ENCODE measurements at regions not wholly inside any gene's neighbourhood (a gene's known extent, or its start where the extent isn't known, plus 50 kb on each side); places are given as distances from the start of the nearest gene placed in this dataset.

GRCh38 chr7:22962775-22963350 lies 51.1 kb downstream of the HYCC1 start:
- in situ Hi-C loops (cut with HindIII; ENCODE audit: low pct_unique_long_range_greater_than_20kb, low sequenced_read_pairs): no loop called here
- no peak for TF ChIP-seq JUND (IDR thresholded peaks at IDR 0.05; ENCODE audit: low read depth)
- DNase-seq (ENCODE audit: low read depth in 1 of 2, low spot score in 1 of 2): no peak

- no peak for DNase-seq (ENCODE audit: low read depth in 1 of 2, low spot score in 1 of 2)
- in situ Hi-C loops (cut with HindIII; ENCODE audit: low pct_unique_long_range_greater_than_20kb, low sequenced_read_pairs): no loop called here
- no peak for TF ChIP-seq JUND (IDR thresholded peaks at IDR 0.05; ENCODE audit: low read depth)
Measured at GRCh38 chr7:22958742-22959141, 55.2 kb downstream of the HYCC1 start.

- DNase-seq (ENCODE audit: low read depth in 1 of 2, low spot score in 1 of 2): no peak
- no peak for TF ChIP-seq JUND (IDR thresholded peaks at IDR 0.05; ENCODE audit: low read depth)
- in situ Hi-C loops (cut with HindIII; ENCODE audit: low pct_unique_long_range_greater_than_20kb, low sequenced_read_pairs): no loop called here
Measured at GRCh38 chr7:22954251-22954650, 59.7 kb downstream of the HYCC1 start.

GRCh38 chr7:22952306-22953015 lies 61.5 kb downstream of the HYCC1 start:
- no peak for TF ChIP-seq JUND (IDR thresholded peaks at IDR 0.05; ENCODE audit: low read depth)
- in situ Hi-C loops (cut with HindIII; ENCODE audit: low pct_unique_long_range_greater_than_20kb, low sequenced_read_pairs): no loop called here
- DNase-seq (ENCODE audit: low read depth in 1 of 2, low spot score in 1 of 2): no peak

- DNase-seq (ENCODE audit: low read depth in 1 of 2, low spot score in 1 of 2): no peak
- TF ChIP-seq JUND (IDR thresholded peaks at IDR 0.05; ENCODE audit: low read depth): no peak
- in situ Hi-C loops (cut with HindIII; ENCODE audit: low pct_unique_long_range_greater_than_20kb, low sequenced_read_pairs): no loop called here
Measured at GRCh38 chr7:22949944-22950343, 64.0 kb downstream of the HYCC1 start.

GRCh38 chr7:22949221-22949620 lies 64.7 kb downstream of the HYCC1 start:
- in situ Hi-C loops (cut with HindIII; ENCODE audit: low pct_unique_long_range_greater_than_20kb, low sequenced_read_pairs): no loop called here

GRCh38 chr7:22948770-22949169 lies 65.2 kb downstream of the HYCC1 start:
- no peak for TF ChIP-seq JUND (IDR thresholded peaks at IDR 0.05; ENCODE audit: low read depth)
- in situ Hi-C loops (cut with HindIII; ENCODE audit: low pct_unique_long_range_greater_than_20kb, low sequenced_read_pairs): no loop called here
- no peak for DNase-seq (ENCODE audit: low read depth in 1 of 2, low spot score in 1 of 2)

More at GRCh38 chr7:22949221-22949620, 64.7 kb downstream of the HYCC1 start:
- no peak for TF ChIP-seq JUND (IDR thresholded peaks at IDR 0.05; ENCODE audit: low read depth)
- no peak for DNase-seq (ENCODE audit: low read depth in 1 of 2, low spot score in 1 of 2)

GRCh38 chr7:22945584-22945983 lies 68.3 kb downstream of the HYCC1 start:
- no peak for DNase-seq (ENCODE audit: low read depth in 1 of 2, low spot score in 1 of 2)
- in situ Hi-C loops (cut with HindIII; ENCODE audit: low pct_unique_long_range_greater_than_20kb, low sequenced_read_pairs): no loop called here
- no peak for TF ChIP-seq JUND (IDR thresholded peaks at IDR 0.05; ENCODE audit: low read depth)

GRCh38 chr7:22944510-22944909 lies 69.4 kb downstream of the HYCC1 start:
- no peak for DNase-seq (ENCODE audit: low read depth in 1 of 2, low spot score in 1 of 2)
- TF ChIP-seq JUND (IDR thresholded peaks at IDR 0.05; ENCODE audit: low read depth): no peak
- in situ Hi-C loops (cut with HindIII; ENCODE audit: low pct_unique_long_range_greater_than_20kb, low sequenced_read_pairs): no loop called here

- peak in 1 of 2 experiments; percentile 50 for DNase-seq (ENCODE audit: low read depth in 1 of 2, low spot score in 1 of 2)
- TF ChIP-seq JUND (IDR thresholded peaks at IDR 0.05; ENCODE audit: low read depth): no peak
- in situ Hi-C loops (cut with HindIII; ENCODE audit: low pct_unique_long_range_greater_than_20kb, low sequenced_read_pairs): no loop called here
Measured at GRCh38 chr7:22944022-22944421, 69.9 kb downstream of the HYCC1 start.

GRCh38 chr7:22942191-22942590 lies 71.7 kb downstream of the HYCC1 start:
- in situ Hi-C loops (cut with HindIII; ENCODE audit: low pct_unique_long_range_greater_than_20kb, low sequenced_read_pairs): no loop called here
- no peak for TF ChIP-seq JUND (IDR thresholded peaks at IDR 0.05; ENCODE audit: low read depth)
- no peak for DNase-seq (ENCODE audit: low read depth in 1 of 2, low spot score in 1 of 2)

GRCh38 chr7:22939842-22940241 lies 74.1 kb downstream of the HYCC1 start:
- no peak for TF ChIP-seq JUND (IDR thresholded peaks at IDR 0.05; ENCODE audit: low read depth)
- no peak for DNase-seq (ENCODE audit: low read depth in 1 of 2, low spot score in 1 of 2)
- in situ Hi-C loops (cut with HindIII; ENCODE audit: low pct_unique_long_range_greater_than_20kb, low sequenced_read_pairs): no loop called here

- in situ Hi-C loops (cut with HindIII; ENCODE audit: low pct_unique_long_range_greater_than_20kb, low sequenced_read_pairs): no loop called here
- no peak; the same call in 1 of the 2 replicates for TF ChIP-seq JUND (IDR thresholded peaks at IDR 0.05; ENCODE audit: low read depth)
- DNase-seq (ENCODE audit: low read depth in 1 of 2, low spot score in 1 of 2): peak in 1 of 2 experiments; percentile 70
Measured at GRCh38 chr7:22937946-22938345, 76.0 kb downstream of the HYCC1 start.
